ENCODE measurements at regions not wholly inside any gene's neighbourhood (a gene's known extent, or its start where the extent isn't known, plus 50 kb on each side); places are given as distances from the start of the nearest gene placed in this dataset.

DNA sequence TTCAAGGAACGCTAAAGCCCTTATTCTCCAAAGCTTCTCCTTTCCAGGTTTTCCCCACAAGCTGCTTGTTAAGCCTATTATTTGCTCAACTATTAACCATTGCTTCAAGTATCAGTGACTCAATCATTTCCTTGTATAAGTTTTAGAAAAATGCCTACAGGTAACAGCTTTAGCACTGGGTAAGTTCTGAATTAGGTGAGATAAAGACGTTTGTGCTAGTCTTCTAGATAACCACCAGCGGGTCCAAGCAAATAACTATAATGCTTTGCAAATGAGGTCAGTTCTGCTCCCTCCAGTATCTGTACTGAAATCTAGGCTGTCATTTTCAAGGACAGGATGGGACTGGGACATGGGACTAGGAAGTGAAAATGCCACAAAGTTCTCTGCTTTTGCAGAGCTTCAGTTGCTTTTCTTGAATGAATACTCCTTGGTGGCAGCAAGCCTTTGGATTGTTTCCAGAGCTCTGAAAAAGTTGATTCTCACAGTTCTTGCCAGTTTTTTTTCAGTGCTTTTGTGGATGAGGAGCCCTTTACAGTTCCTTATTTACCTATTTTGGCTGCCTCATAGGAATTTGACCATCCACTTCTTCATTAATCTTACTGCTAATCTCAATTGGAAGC is 1487.7 kb downstream of the EFNB2 start:
- intact Hi-C loops (cut with micrococcal nuclease), result no loop called here
- Histone ChIP-seq H3K4me1 (ENCODE audit: control insufficient read depth in 2 of 2, insufficient read depth in 2 of 2, low read length in 2 of 2) (no peaks in the 10 kb centered on the region), H3K9me3 (ENCODE audit: control insufficient read depth in 2 of 3, low read length in 3 of 3) (no peaks in the 10 kb centered on the region), H3K36me3 (ENCODE audit: control insufficient read depth in 2 of 3, insufficient read depth in 3 of 3, low read length in 3 of 3) (no peaks in the 10 kb centered on the region), H3K27me3 (ENCODE audit: control insufficient read depth in 2 of 2, insufficient read depth in 2 of 2, low read length in 2 of 2) (no peaks in the 10 kb centered on the region), H3K4me3 (ENCODE audit: low read length) (no peak overlapping the region), H3K27ac (ENCODE audit: low read depth, low read length) (no peak overlapping the region)
- Mint-ChIP-seq H3K9me3 (peaks cover 0 to 11% (median 6%) of the 10 kb centered on the region in 11 donors), H3K36me3 (peaks cover 0 to 6% (median 0%) of the 10 kb centered on the region in 5 donors), H3K4me1 (no peaks in the 10 kb centered on the region), H3K27me3 (peaks cover 0 to 4% (median 0%) of the 10 kb centered on the region in 5 donors), H3K4me3 (no peak overlapping the region), H3K27ac (no peak overlapping the region)
- ATAC-seq (no peak), DNase-seq (no peak)
- ChIA-PET POLR2A (no interaction called here), CTCF (no interaction called here)

DNA sequence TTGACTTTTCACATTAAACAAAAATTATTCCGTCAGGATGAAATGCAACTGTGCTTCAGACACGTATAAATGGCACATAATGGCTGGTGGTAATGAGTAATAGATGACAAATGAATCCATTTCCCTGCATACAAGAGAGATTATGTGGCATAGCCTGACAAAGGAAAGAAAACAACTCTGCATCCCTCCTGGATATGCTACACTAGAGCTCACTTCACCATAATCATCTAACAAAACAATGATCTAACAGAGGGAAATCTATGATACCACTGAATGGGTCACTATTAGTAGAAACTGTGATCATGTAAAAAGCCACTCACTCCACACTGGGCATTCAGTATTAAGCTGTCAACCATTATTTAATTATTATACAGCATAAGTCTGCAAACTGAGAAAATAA is 1498.4 kb downstream of the EFNB2 start:
- DNase-seq, result no peak
- no peaks in the 10 kb centered on the region for H3K9me3 ChIP-seq (ENCODE audit: control insufficient read depth in 2 of 3, low read length in 3 of 3)
- ATAC-seq, result no peak
- H3K27me3 Mint-ChIP-seq, result no peaks in the 10 kb centered on the region
- no peak overlapping the region for H3K27ac Mint-ChIP-seq
- ChIA-PET POLR2A (no interaction called here), CTCF (no interaction called here)
- no peaks in the 10 kb centered on the region for H3K27me3 ChIP-seq (ENCODE audit: control insufficient read depth in 2 of 2, insufficient read depth in 2 of 2, low read length in 2 of 2)
- H3K9me3 Mint-ChIP-seq, result peaks cover 0 to 11% (median 2%) of the 10 kb centered on the region in 11 donors
- no peaks in the 10 kb centered on the region for H3K36me3 ChIP-seq (ENCODE audit: control insufficient read depth in 2 of 3, insufficient read depth in 3 of 3, low read length in 3 of 3)
- intact Hi-C loops (cut with micrococcal nuclease), result no loop called here
- H3K4me3 ChIP-seq (ENCODE audit: low read length), result no peak overlapping the region
- no peak overlapping the region for H3K27ac ChIP-seq (ENCODE audit: low read depth, low read length)
- H3K4me1 ChIP-seq (ENCODE audit: control insufficient read depth in 2 of 2, insufficient read depth in 2 of 2, low read length in 2 of 2), result no peaks in the 10 kb centered on the region
- no peaks in the 10 kb centered on the region for H3K4me1 Mint-ChIP-seq
- H3K36me3 Mint-ChIP-seq, result peaks cover 0 to 4% (median 0%) of the 10 kb centered on the region in 5 donors
- H3K4me3 Mint-ChIP-seq, result no peak overlapping the region

DNA sequence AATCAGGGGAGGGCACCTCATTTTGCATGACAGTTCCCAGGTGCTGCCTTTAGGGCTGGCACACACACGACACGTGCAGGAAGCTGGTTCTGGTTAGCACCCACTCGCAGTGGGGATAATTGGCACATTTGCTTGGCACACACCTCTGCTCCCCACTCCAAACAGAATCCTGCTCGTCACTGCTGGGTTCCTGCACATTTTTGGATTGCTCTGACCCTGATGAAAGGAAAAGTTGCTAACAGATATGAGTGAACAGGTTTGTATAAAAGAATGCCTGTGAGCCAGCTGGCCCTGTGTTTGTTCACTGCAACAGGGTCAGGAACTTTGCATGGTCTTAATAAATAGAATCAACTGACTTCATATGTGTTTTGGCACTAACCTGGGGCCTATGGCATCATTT is 1500.4 kb downstream of the EFNB2 start:
- DNase-seq (no peak), ATAC-seq (no peak)
- H3K9me3 ChIP-seq (ENCODE audit: control insufficient read depth in 2 of 3, low read length in 3 of 3), result no peaks in the 10 kb centered on the region
- POLR2A ChIA-PET, result no interaction called here
- no peak overlapping the region for H3K27ac ChIP-seq (ENCODE audit: low read depth, low read length)
- no peaks in the 10 kb centered on the region for H3K4me1 ChIP-seq (ENCODE audit: control insufficient read depth in 2 of 2, insufficient read depth in 2 of 2, low read length in 2 of 2)
- Mint-ChIP-seq H3K4me1 (no peaks in the 10 kb centered on the region), H3K27me3 (no peaks in the 10 kb centered on the region), H3K27ac (no peak overlapping the region), H3K36me3 (no peaks in the 10 kb centered on the region), H3K9me3 (peaks cover 0 to 3% (median 0%) of the 10 kb centered on the region in 11 donors), H3K4me3 (no peak overlapping the region)
- intact Hi-C loops (cut with micrococcal nuclease), result no loop called here
- no peaks in the 10 kb centered on the region for H3K36me3 ChIP-seq (ENCODE audit: control insufficient read depth in 2 of 3, insufficient read depth in 3 of 3, low read length in 3 of 3)
- no peaks in the 10 kb centered on the region for H3K27me3 ChIP-seq (ENCODE audit: control insufficient read depth in 2 of 2, insufficient read depth in 2 of 2, low read length in 2 of 2)
- CTCF ChIA-PET, result interaction anchor here (0.6 kb wide), 1 partner anchor 137 kb away, joined by 3 read pairs; no protein-coding TSS in a partner anchor
- no peak overlapping the region for H3K4me3 ChIP-seq (ENCODE audit: low read length)

DNA sequence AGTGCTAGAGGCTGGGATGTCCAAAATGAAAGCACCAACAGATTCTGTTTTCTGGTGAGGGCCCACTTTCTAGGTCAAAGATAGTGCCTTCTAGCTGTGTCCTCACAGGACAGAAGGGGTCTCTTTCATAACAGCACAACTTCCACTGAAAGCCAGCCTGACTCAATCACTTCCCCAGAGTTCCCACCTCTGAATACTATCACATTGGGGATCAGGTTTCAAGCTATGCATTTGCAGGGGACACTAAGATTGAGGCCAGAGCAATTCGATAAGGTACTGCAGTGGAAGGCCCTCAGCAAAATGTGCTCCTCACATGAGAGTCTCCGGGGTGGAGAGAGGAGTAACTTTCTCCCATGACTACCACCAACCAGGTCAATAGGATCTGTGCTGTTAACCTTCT is 1501.5 kb downstream of the EFNB2 start:
- CTCF ChIA-PET, result no interaction called here
- Histone ChIP-seq H3K27me3 (ENCODE audit: control insufficient read depth in 2 of 2, insufficient read depth in 2 of 2, low read length in 2 of 2) (no peaks in the 10 kb centered on the region), H3K4me1 (ENCODE audit: control insufficient read depth in 2 of 2, insufficient read depth in 2 of 2, low read length in 2 of 2) (no peaks in the 10 kb centered on the region), H3K9me3 (ENCODE audit: control insufficient read depth in 2 of 3, low read length in 3 of 3) (no peaks in the 10 kb centered on the region), H3K36me3 (ENCODE audit: control insufficient read depth in 2 of 3, insufficient read depth in 3 of 3, low read length in 3 of 3) (no peaks in the 10 kb centered on the region), H3K4me3 (ENCODE audit: low read length) (no peak overlapping the region), H3K27ac (ENCODE audit: low read depth, low read length) (no peak overlapping the region)
- Mint-ChIP-seq H3K27me3 (no peaks in the 10 kb centered on the region), H3K4me1 (no peaks in the 10 kb centered on the region), H3K27ac (no peak overlapping the region), H3K9me3 (peaks cover 0 to 2% (median 0%) of the 10 kb centered on the region in 11 donors), H3K4me3 (no peak overlapping the region), H3K36me3 (no peaks in the 10 kb centered on the region)
- no peak for DNase-seq
- POLR2A ChIA-PET, result no interaction called here
- ATAC-seq, result no peak
- intact Hi-C loops (cut with micrococcal nuclease), result no loop called here

DNA sequence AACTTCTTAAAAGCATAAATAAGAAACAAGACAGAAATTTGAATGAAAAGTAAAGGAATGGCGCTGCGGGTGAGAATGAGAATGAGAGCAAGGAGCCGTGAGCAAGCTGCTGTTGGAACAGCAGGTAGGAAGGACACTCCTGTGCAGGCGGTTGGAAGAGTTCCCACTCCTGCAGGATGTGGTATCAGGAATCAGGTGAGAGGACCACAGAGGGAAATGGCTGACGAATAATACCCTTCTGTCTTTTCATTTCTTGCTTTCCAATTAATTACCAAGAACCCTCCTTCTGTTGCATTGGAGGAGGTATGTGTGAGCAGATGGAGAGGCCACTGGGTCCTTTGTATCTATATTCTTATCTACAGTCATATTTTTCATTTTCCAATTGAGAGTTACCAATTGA is 1504.2 kb downstream of the EFNB2 start:
- Mint-ChIP-seq H3K36me3 (no peaks in the 10 kb centered on the region), H3K27me3 (no peaks in the 10 kb centered on the region), H3K9me3 (peaks cover 0 to 2% (median 0%) of the 10 kb centered on the region in 11 donors), H3K4me1 (no peaks in the 10 kb centered on the region), H3K4me3 (no peak overlapping the region), H3K27ac (no peak overlapping the region)
- no peaks in the 10 kb centered on the region for H3K27me3 ChIP-seq (ENCODE audit: control insufficient read depth in 2 of 2, insufficient read depth in 2 of 2, low read length in 2 of 2)
- ATAC-seq (no peak), DNase-seq (no peak)
- H3K9me3 ChIP-seq (ENCODE audit: control insufficient read depth in 2 of 3, low read length in 3 of 3), result no peaks in the 10 kb centered on the region
- no peak overlapping the region for H3K27ac ChIP-seq (ENCODE audit: low read depth, low read length)
- no peaks in the 10 kb centered on the region for H3K4me1 ChIP-seq (ENCODE audit: control insufficient read depth in 2 of 2, insufficient read depth in 2 of 2, low read length in 2 of 2)
- intact Hi-C loops (cut with micrococcal nuclease), result no loop called here
- POLR2A ChIA-PET, result no interaction called here
- H3K4me3 ChIP-seq (ENCODE audit: low read length), result no peak overlapping the region
- H3K36me3 ChIP-seq (ENCODE audit: control insufficient read depth in 2 of 3, insufficient read depth in 3 of 3, low read length in 3 of 3), result no peaks in the 10 kb centered on the region
- CTCF ChIA-PET, result no interaction called here

DNA sequence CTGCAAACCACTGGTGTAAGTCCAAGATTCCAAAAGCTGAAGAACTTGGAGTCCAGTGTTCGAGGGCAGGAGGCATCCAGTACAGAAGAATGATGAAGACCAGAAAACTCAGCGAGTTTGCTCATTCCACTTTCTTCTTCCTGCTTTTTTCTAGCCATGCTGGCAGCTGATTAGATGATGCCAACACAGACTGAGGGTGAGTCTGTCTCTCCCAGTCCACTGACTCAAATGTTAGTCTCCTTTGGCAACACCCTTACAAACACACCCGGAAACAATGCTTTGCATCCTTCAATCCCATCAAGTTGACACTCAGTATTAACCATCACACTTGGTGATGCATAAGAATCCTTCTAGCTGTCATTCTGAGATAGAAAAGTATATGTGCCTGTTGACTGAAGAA is 1504.6 kb downstream of the EFNB2 start:
- CTCF ChIA-PET, result no interaction called here

DNA sequence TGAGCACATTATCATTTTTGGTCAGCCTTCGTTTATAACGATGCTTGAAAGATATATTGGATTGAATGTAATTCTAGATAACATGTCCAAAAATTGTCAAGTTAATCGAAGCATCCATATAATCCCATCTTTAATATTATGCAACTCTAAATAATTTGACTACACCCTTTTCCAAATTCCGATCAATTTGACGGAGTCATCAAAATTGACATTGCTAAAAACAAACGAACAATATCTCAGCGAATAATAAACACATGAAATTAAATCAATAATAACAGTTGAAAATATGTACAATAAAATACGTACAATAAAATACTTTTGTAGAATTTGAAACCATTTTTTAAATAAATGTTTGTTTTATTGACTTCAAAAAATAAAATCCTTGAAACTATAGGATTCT is 1516.4 kb downstream of the EFNB2 start:
- Histone ChIP-seq H3K9me3 (ENCODE audit: control insufficient read depth in 2 of 3, low read length in 3 of 3) (no peaks in the 10 kb centered on the region), H3K27me3 (ENCODE audit: control insufficient read depth in 2 of 2, insufficient read depth in 2 of 2, low read length in 2 of 2) (no peaks in the 10 kb centered on the region), H3K27ac (ENCODE audit: low read depth, low read length) (no peak overlapping the region), H3K36me3 (ENCODE audit: control insufficient read depth in 2 of 3, insufficient read depth in 3 of 3, low read length in 3 of 3) (no peaks in the 10 kb centered on the region), H3K4me1 (ENCODE audit: control insufficient read depth in 2 of 2, insufficient read depth in 2 of 2, low read length in 2 of 2) (no peaks in the 10 kb centered on the region), H3K4me3 (ENCODE audit: low read length) (no peak overlapping the region)
- ATAC-seq (no peak), DNase-seq (no peak)
- H3K9me3 Mint-ChIP-seq, result peaks cover 0 to 2% (median 0%) of the 10 kb centered on the region in 11 donors
- H3K27ac Mint-ChIP-seq, result no peak overlapping the region
- POLR2A ChIA-PET, result no interaction called here
- peaks cover 0 to 5% (median 3%) of the 10 kb centered on the region in 5 donors for H3K27me3 Mint-ChIP-seq
- intact Hi-C loops (cut with micrococcal nuclease), result no loop called here
- CTCF ChIA-PET, result no interaction called here
- H3K4me1 Mint-ChIP-seq, result no peaks in the 10 kb centered on the region
- no peak overlapping the region for H3K4me3 Mint-ChIP-seq
- H3K36me3 Mint-ChIP-seq, result no peaks in the 10 kb centered on the region

More for the DNA sequence above, 1504.6 kb downstream of the EFNB2 start:
- no peaks in the 10 kb centered on the region for H3K4me1 ChIP-seq (ENCODE audit: control insufficient read depth in 2 of 2, insufficient read depth in 2 of 2, low read length in 2 of 2)
- no peak for DNase-seq
- no peak overlapping the region for H3K27ac ChIP-seq (ENCODE audit: low read depth, low read length)
- POLR2A ChIA-PET, result no interaction called here
- H3K27ac Mint-ChIP-seq, result no peak overlapping the region
- no peak overlapping the region for H3K4me3 Mint-ChIP-seq
- peaks cover 0 to 2% (median 0%) of the 10 kb centered on the region in 11 donors for H3K9me3 Mint-ChIP-seq
- H3K27me3 Mint-ChIP-seq, result no peaks in the 10 kb centered on the region
- no peaks in the 10 kb centered on the region for H3K36me3 Mint-ChIP-seq
- H3K9me3 ChIP-seq (ENCODE audit: control insufficient read depth in 2 of 3, low read length in 3 of 3), result no peaks in the 10 kb centered on the region
- ATAC-seq, result no peak
- no peaks in the 10 kb centered on the region for H3K4me1 Mint-ChIP-seq
- H3K27me3 ChIP-seq (ENCODE audit: control insufficient read depth in 2 of 2, insufficient read depth in 2 of 2, low read length in 2 of 2), result no peaks in the 10 kb centered on the region
- no peak overlapping the region for H3K4me3 ChIP-seq (ENCODE audit: low read length)
- no peaks in the 10 kb centered on the region for H3K36me3 ChIP-seq (ENCODE audit: control insufficient read depth in 2 of 3, insufficient read depth in 3 of 3, low read length in 3 of 3)
- intact Hi-C loops (cut with micrococcal nuclease), result no loop called here
